ENCODE measurements at regions not wholly inside any gene's neighbourhood (a gene's known extent, or its start where the extent isn't known, plus 50 kb on each side); places are given as distances from the start of the nearest gene placed in this dataset.

DNA sequence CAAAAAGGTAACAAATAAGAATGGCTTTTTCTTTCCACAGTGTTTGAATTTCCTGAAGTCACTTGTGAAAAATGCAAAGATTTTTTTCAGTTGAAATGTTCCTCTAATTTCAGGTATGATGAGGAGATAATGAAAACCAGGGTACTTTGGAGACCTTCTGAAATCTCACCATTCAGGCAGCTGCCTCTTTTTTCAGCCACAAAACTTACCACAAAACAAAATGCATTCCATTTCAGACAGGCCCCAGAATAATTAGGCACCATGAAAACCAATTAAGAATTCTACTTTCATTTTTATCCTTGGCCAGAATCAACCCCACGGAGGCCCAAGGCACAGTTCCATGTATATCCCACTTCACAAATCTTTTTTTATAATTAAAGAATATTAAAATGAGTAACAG, 880.3 kb upstream of the ACVR2A start:
- no peak for DNase-seq (ENCODE audit: low read depth)

DNA sequence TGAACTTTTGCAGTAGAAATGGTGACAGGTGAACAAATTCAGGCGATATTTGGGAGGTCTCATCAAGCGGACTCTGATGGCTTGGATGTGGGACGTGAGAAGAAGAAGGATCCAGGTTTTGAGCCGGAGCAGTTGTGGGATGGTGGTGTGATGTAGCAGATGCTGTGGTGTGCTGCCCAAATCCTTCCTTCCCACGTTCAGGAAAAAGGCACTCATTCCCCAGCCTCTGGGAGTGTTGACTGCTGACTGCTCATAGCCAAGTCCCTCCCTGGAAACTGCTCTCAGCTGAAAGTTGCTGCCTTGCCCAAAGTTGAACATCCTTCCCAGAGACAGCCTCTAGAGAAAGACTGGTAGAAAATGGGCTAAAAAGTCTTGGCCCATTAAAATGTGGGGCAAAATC, 890.3 kb upstream of the ACVR2A start:
- DNase-seq (ENCODE audit: low read depth) = no peak

DNA sequence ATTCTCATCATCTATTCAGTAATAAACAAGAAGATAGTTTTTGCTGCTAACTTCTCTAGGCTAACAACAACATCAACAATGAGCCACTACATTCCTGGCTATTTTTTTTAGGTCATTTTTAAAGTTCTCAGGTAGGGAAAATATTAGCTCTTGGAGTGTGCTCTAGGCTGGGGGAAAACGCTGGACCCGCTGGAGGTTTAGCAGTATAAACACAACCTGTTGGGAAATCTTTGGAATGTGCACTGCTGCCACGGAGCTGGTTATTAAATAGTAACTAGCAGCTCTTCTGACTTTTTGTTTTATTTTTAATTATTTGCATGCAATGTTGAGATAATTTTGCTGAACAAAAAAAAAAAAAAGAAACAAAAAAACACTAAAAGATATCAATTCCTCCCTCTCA, 892.1 kb upstream of the ACVR2A start:
- DNase-seq (ENCODE audit: low read depth) = no peak

DNA sequence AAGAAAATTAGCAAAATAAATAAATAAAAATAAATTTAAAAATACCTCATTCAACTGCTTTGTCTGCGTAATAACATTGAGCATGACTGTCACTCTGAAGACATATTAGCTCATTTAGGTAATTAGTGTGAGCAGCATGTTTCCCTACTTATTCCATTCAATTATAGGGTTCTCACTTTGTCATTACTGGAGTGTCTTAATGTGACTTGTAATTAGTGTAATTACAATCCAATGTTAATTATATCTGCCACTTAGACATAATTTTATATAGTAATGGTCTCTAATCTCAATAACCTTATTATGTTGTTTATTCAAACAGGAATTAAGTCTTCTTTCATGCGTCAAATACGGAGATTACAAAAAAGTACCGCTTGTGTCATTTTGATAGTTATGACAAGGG, 893.9 kb upstream of the ACVR2A start:
- no peak for DNase-seq (ENCODE audit: low read depth)

DNA sequence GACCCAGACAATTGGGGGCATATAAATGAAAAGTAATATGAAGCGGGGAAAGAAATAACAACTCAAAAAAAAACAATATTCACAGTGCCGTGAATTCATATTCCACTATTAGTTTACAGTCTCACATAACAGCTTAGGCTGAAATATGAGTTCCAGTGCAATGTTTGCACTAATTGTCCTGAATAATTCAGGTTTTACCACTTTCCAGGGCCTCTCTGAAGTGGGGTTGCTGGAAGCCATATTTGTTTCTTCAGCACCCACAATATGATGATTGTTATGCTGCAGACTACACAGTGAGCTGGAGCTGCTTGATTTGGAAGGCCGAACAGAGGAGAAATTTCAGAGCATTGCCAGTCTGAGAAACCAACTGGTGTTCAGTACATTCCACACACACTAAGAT, 894.5 kb upstream of the ACVR2A start:
- no peak for DNase-seq (ENCODE audit: low read depth)

DNA sequence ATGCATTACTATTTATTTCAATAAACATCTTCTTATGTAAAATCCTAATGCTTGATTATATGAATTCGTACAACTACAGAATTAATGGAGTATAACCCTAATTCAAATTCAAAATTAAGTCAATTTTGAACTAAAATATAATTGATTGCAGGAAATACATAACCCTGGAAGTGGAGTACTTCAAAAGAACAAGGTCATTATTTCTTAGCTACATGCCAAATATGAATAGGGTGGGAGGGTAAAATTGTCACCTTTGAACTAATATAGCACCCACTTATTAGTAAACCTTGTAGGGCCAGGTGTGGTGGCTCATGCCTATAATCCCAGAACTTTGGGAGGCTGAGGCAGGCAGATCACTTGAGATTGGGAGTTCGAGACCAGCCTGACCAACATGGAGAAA, 895.4 kb upstream of the ACVR2A start:
- no peak for DNase-seq (ENCODE audit: low read depth)

DNA sequence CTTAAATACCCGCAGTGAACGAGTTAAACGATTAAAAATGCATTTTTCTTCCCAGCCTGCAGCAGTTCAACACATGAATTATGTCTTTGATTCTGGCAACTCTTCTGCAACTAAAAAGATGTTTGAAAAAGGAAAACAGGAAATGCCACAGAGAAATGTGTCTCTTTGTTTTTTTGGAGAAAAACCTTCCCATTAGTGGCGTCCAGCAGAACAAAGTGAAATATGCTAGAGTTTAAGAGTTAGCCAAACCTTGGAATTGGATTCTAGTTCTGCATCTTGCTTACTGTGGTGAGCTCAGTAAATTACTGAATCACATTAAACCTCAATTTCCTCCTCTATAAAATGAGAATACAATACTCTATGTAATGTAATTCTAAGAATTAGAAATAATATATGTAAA, 900.2 kb upstream of the ACVR2A start:
- no peak for DNase-seq (ENCODE audit: low read depth)

DNA sequence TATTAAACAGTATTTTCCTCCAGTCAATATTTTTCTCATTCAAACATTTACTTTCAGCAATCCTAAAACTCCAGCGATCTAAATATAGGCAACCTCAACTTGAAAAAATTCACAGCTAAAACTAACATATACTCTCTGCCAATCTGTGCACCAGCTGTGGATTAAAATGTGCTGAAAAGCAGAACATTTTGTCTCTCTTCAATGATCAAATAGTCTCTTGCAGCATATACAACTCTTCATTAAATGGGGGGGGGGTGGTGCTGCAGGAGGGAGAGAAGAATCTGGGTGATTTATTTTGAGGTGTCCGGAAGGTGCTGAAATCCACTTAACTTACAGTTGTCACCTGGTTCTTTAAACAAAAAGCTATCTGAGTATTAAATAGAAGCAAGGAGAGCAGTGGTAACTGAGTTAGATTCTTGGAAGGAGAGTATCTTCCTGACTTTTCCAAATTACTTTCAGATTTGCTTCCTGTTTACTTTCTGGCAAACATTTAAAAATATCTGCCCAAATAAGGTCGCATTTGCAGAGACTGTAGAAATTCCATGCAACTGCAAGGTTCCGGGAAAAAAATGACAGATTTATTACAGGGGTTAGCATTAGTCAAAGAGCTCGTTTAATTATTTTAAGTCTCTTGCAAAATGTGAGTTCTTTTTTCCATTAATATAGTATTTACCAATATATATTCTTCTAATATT, 904.7 kb upstream of the ACVR2A start:
- DNase-seq (ENCODE audit: low read depth) = no peak

DNA sequence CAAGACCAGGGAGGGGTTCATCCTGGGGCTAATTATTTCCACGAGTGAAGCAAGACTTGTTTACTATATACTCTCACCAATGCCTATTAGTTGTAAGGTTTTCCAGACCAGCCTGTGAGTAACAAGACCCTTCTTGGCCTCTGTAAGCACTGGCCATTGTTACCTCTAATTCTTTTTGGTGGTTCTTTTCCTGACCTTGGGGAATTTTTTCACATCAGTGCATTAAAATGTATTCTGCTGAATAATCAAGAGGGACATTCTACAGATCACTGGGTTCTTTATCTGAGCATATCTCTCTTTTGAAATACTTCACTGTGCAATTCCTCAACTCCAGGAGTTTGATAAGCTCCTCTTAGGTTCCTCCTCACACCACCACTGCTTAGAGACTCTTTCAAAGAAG, 909.9 kb upstream of the ACVR2A start:
- DNase-seq (ENCODE audit: low read depth) = no peak

DNA sequence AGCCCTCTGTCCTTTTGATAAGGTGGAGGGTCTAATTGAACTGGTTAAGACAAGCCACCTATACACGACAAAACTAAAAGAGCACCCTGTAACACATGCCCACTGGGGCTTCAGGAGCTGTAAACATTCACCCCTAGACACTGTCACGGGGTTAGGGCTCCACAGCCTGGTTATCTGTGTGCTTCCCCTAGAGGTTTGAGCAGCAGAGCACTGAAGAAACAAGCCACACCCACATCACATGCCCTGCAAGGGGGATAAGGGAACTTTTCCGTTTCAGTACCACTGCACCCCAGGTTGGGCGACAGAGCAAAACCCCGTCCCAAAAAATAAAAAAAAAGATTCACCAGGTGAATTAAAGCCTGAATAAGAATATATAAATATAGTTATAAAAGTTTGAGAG, 913.7 kb upstream of the ACVR2A start:
- DNase-seq (ENCODE audit: low read depth) = no peak

DNA sequence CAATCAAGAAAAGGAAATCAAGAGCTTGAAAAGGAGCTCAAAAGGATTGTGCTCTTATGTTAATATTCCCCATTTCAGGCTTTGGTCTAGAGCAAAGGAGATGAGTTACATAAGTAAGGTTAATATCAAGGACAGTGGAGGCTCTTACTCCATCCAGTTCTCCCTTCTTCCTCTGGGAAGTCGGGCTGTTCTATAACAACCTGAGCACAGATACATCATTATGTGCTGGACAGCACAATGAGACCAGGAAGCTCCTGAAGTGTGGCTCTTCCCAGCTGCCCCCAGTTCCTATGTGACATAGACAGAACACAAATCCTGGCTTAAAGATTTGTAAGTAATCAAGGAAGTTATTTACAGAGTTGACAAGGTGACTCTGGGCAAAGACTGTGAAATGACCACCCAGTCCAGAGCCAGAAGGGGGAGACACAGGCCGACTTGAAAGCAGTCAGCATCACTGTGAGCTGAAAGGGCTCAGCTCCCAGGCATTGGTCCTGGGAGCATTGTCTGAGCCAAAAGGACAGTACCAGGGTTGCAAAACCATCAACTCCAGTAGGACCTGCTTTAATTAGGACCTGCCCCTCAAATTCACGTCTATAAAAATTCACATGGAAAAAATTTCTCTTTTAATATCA, 917.6 kb upstream of the ACVR2A start:
- DNase-seq (ENCODE audit: low read depth) = no peak

DNA sequence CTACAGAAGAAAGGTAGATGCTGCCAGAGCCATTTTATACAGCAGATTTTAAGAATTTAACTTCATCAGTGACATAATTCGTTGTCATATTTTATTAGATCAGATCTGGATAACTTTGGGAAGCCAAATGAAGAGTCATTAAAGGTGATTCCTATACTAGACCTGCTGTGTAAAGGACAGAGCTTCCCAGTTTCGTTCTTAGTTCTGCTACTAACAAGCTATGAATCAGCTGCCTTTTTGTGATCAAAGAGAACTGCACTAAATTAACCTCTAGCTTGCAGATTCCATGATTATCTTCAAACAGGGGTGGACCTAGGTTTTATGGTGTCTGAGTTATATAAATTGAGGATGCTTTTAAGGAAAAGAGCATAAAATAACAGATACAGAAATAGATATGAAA, 926.5 kb upstream of the ACVR2A start:
- no peak for DNase-seq (ENCODE audit: low read depth)

DNA sequence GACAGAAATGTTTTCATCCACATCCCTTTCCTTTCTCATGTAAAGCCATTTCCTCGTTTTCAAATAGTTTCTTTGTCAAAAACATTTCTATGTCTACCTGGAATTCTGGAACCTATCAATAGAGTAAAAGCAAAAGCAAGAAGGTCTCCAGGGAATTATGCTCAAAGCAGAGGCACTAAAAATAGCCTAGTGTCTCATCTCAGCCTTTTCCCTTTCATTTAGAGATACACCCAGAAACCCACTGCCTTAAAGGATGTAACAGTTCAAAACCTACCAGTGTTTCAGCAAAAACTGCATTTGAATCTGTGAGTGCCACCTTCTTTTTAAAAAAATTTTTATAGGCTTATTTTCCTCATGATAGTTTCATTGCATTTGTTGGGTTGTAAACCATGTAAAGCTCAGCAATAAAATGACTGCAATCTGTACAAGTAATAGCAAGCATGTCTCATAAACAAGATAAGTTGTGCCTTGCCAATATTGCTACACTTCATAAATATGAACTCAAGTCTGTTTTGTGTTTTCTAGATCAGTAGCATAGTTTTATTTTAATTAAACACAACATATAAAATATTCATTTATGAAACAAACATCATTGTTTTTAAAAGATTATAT, 927.3 kb upstream of the ACVR2A start:
- DNase-seq (ENCODE audit: low read depth) = no peak

DNA sequence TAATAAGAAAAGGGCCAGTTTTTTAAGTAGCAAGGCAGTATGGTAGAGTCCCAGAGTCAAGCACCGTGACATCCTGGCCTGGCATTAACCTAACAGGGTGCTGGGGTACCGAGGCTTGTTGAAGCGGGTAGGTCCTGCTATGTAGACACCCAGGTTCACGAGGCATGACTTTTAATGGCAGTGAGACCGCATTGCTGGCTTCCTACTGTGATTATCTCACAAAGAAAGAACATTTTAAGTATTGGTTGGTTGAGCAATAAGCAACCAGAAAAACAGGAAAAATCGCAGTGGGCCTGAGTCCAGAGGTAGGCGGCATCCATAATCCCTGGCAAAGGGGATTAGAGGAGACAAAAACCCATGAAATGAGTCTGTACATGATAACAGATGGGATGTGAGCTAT, 927.9 kb upstream of the ACVR2A start:
- DNase-seq (ENCODE audit: low read depth) = no peak

DNA sequence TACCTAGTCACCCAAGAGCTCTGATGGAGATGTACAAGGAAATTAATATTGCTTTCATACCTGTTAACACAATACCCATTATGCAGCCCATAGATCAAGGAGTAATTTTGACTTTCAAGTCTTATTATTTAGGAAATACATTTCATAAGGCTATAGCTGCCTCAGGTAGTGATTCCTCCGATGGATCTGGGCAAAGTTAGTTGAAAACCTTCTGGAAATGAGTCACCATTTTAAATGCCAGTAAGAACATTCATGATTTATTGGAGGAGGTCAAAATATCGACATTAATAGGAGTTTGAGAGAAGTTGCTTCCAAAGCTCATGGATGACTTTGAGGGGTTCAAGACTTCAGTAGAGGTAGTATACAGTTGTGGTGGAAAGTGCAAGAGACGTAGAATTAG, 931.4 kb upstream of the ACVR2A start:
- DNase-seq (ENCODE audit: low read depth) = no peak

DNA sequence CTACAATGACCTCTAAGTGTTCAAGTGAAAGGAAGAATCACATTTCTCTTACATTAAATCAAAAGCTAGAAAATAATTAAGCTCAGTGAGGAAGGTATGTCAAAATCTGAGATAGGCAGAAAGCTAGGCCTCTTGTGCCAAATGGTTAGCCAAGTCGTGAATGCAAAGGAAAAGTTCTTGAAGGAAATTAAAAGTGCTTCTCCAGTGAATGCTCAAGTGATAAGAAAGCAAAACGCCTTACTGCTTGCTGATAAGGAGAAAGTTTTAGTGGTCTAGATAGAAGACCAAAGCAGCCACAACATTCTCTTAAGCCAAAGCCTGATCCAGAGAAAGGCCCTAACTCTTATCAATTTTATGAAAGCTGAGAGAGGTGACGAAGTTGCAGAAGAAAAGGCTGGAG, 932.3 kb upstream of the ACVR2A start:
- DNase-seq (ENCODE audit: low read depth) = no peak

DNA sequence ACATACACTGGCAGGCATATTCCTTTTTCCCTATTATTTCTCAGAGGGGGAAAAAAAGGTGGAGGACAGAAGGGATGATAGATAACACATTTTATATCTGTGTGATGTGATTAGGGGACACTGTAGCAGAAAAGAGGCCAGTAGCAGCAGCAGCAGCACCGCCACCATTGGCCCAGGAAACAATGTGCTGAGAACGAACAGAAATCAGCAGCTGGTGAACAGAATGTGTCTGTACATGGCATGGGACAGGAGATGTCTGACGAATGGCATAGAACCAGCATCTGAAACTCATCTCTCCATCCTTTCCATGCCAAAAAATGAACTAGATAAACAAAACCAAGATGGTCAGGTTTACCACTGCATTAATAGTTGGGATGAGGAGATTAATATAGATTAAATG, 936.1 kb upstream of the ACVR2A start:
- no peak for DNase-seq (ENCODE audit: low read depth)

DNA sequence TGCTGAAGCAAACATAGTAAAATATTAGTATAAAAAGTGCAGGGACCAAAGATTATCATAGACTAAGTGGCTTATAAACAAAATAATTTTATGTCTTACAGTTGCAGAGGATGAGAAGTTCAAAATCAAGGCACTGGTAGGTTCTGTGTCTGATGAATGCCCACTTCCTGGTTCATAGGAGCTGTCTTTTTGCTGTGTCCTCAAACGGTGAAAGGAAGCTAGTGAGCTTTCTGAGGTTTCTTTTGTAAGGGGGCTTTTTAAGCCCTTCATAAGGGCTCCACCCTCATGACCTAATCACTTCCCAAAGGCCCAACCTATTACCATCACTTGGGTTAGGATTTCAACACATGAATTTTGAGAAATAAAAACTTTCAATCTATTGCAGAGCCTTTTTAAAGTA, 946.7 kb upstream of the ACVR2A start:
- DNase-seq (ENCODE audit: low read depth) = no peak

DNA sequence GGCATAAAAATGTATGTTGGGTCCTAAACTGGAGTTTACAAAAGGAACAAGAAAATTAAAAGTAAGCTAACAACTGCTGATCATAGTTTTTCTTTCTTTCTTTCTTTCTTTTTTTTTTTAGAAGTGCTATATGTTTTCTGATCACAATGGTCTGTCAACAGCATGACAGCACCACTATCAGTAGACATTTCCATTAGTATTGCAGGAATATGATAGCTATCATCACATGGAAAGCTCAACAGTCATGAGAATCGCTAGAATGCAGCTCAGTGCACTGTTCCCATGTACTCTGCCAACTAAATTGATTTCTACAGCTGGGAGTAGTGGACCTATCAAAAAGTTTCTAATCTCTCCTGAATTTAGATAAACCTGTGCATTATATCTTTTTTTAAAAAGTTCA, 950.3 kb upstream of the ACVR2A start:
- DNase-seq (ENCODE audit: low read depth) = no peak

DNA sequence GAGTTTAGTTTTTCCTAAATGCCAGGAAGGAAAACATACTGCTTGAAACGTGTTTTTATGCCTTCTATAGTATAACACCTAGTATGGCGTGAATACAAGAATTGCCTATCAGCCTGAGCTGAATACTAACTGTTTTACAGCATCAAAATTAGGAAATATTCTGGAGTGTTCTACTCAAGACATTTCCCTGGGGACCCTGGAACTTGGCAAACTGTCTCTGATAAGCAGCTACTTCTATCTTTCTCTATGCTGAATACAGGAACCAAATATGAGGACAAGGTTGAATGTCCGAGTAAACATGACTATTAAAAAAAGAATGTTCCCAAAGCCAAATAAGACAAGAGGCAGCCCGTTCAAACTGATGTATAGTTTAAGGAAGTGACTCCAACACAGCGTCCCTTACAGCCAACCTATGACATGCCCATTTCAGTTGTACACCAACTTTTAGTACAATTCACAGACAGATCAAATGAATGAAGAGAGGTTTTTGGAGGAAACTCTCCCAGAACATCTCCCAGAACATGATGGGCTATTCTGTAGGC, 951.3 kb upstream of the ACVR2A start:
- DNase-seq (ENCODE audit: low read depth) = no peak

DNA sequence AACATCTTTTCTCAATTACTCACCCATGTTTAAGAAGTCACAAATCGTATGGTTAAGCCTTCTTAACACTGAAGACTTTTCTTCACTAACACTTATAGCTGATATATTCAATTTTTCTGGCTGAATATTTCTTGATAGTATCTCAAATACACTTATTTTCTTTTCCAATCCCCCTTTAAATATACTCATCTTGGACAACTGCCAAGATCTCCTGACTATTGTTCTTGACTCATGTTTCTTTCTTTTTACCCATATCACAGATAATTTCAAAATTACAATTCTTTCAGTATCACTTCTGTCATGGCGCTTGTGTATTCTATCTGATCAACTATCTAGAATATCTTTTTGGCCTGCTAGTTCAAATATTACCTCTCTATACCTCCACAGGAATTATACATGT, 954.3 kb upstream of the ACVR2A start:
- DNase-seq (ENCODE audit: low read depth) = no peak

DNA sequence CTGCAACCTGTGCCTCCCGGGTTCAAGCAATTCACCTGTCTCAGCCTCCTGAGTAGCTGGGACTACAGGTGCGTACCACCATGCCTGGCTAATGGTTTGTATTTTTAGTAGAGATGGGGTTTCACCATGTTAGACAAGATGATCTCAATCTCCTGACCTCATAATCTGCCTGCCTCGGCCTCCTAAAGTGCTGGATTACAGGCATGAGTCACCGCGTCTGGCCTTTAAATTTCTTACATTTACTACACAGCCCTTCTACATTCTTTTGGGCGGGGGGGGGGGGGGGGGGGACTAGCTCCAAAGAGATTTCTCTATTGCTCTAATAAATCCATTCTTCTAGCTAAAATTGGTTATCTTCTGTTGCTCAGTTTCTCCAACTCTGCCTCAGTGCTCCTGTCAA, 964.9 kb upstream of the ACVR2A start:
- no peak for DNase-seq (ENCODE audit: low read depth)

DNA sequence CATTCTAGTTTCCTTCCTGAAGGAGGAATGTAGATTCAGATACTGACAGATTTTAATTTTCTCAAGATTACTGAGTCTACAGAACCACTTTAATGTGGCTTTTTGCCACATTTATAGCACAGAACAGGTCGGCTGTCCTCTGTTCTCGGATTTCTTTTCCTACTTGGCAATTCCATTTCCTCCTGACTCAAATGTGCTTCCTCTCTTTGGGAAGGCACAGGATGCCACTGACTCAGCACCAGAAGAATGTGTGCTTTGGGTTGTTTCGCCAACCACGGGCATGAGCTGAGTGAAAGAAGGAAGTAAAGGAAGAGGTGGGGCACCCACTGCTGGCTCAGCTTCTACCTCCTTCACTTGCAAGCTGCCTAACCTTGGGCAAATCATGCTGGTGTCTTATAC, 970.6 kb upstream of the ACVR2A start:
- DNase-seq (ENCODE audit: low read depth) = no peak

Measured in stimulated activated CD8-positive, alpha-beta memory T cell treated with anti-CD3 and anti-CD28 coated beads, Interleukin-4, amount 100 ng/mL, for 24 hours (primary cell).